NCI-H2107 treated with DMSO at 0.1 percent for 48 hours (cell line): ENCODE measurements at regions not wholly inside any gene's neighbourhood (a gene's known extent, or its start where the extent isn't known, plus 50 kb on each side); places are given as distances from the start of the nearest gene placed in this dataset.
"Not testable (repeated sequence)": the region's sequence is repeated elsewhere in the genome, so short reads cannot be mapped to it uniquely, and the experiment has no call there.

Experiments
- DNase-seq: peaks from one replicate; lab custom pipeline; 2025; ENCODE audit not compliant: unreplicated experiment; lab: John Stamatoyannopoulos, UW

DNA sequence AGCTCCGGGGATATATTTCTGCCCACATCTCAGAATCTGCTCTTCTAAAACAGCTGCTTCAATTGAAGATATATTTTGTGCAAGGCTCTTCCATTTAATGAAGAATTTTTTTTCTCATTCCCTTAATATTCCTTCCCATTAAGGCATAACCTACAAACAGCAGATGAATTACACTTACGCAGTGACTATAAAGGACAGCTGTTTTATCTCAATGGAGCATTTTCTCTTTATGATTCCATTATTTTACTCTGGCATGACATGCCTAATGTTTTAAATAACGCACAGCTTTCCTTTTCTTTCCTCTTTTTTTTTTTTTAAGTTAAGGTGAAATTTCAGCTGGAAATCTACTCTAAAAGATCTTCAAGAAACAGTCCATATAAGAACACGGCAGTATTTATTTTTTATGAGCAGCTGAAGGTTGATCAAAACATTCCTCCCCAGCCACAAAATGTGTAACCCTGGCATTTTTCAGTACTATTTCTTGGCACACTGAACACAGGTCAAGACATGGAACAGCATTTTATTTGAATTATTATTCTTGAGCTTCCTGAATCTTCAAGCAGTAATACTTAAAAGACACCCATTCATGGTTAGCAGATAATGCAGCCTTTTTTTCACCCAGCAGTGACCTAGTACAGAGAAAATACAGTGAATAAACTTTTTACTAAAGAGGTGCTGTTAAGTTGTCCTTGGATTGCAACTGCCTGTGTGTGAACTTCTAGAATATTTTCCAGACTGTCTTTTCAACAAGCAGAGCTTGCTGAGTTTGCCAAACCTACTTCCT is 118.1 kb upstream of the FOXN3 start:
- DNase-seq: no peak

- no peak for DNase-seq
Observed at GRCh38 chr14:89533766-89534165, 116.7 kb upstream of the FOXN3 start.

GRCh38 chr14:89533136-89533535 is 116.1 kb upstream of the FOXN3 start:
- no peak for DNase-seq

DNA sequence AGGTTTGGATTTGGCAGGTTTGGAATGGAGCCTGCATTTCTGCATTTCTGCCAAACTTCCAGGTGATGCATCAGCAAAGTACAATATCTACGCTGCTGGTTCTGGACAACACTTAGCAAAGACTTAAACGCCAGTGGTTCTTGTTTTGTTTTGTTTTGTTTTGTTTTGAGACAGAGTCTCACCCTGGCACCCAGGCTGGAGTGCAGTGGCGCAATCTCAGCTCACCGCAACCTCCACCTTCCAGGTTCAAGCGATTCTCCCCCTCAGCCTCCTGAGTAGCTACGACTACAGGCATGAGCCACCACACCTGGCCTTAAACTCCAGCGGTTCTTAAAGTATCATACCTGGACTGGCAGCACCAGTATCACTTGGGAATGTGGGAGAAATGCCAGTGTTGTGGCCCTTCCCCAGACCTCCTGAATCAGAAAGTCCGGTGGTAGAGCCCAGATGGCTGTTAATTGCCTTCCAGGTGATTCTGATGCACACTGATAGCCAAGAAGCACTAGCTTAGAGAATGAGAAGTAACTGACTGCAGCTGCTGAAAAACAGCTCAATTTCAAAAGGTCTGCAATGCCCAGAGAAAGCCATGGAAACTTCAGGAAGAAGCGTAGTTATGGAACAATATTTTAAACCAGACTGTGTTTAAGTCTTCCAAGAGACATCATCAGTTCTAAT is 114.8 kb upstream of the FOXN3 start:
- no peak for DNase-seq

DNA sequence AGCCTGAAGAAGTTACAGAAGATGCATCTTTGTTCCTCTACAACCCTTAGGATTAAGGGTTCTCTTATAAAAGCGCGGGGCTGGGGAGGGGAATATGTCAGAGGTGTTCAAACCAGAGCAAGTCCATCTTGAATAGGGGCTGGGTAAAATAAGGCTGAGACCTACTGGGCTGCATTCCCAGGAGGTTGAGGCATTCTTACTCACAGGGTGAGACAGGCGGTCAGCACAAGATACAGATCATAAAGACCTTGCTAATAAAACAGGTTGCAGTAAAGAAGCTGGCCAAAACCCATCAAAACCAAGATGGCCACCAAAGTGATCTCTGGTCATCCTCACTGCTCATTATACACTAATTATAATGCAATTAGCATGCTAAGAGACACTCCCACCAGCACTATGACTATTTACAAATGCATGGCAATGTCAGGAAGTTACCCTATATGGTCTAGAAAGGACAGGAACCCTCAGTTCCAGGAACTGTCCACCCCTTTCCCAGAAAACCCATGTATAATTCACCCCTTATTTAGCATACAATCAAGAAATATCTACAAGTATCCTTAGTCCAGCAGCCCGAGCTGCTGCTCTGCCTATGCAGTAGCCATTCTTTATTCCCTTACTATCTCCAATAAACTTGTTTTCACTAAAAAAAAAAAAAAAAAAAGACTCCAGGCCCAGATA is 108.1 kb upstream of the FOXN3 start:
- DNase-seq: no peak

GRCh38 chr14:89524412-89524811 is 107.4 kb upstream of the FOXN3 start:
- DNase-seq: no peak

DNA sequence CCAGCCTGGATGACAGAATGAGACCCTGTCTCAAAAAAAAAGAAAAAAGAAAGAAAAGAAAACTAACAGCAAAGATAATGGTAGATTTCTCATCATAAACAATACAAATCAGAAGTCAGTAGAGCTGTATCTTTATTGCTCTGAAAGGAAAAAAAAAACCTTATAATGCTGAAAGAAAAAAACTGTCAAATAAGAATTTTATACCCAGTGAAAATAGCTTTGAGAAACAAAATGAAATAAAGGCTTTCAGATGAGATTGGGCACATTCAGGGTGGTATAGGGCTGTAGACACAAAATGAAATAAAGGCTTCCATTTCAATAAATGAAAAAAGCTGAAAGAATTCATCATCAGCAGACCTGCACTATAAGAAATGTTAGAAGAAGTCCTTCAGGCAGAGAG is 105.0 kb upstream of the FOXN3 start:
- no peak for DNase-seq

GRCh38 chr14:89519040-89519439 is 102.0 kb upstream of the FOXN3 start:
- no peak for DNase-seq

DNA sequence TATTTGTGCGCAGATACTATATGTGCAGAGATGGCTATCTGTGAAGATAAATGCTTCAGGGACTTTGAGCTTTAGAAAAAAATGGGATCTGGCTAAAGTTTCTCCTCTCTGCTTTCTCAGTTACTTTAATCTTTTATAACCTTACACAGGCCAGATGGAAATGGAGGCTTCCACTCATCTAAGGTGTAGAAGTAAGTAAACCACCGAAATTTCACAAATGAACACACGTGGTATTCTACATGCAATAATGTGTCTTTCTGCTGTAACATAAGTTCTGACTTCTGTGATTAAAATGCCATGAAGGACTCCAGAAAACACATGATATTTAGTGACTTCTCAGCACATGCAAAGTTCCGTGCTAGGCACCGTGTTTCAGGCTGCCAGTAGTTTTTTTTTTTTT is 99.1 kb upstream of the FOXN3 start:
- no peak for DNase-seq

GRCh38 chr14:89514601-89515000 is 97.6 kb upstream of the FOXN3 start:
- no peak for DNase-seq

- no peak for DNase-seq
Observed at GRCh38 chr14:89509891-89510290, 92.9 kb upstream of the FOXN3 start.

DNA sequence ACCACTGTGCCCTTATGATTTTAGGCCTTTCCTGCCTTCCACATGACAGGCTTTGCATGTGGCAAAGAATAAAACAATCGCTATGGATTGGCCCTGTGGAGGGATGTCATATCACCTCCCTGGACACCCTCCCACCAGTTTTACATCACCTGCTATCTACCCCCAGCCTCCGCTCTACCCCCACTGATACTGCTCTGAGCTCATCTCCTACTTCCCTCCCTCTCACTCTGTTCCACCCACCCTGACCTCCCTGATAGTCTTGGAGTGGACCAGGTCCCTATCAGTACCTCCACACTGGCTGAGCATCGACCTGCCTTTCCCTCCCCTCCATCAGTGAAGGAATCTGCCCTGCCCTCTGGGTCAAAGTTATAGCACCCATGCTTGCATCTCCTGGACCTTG is 91.8 kb upstream of the FOXN3 start:
- no peak for DNase-seq

DNA sequence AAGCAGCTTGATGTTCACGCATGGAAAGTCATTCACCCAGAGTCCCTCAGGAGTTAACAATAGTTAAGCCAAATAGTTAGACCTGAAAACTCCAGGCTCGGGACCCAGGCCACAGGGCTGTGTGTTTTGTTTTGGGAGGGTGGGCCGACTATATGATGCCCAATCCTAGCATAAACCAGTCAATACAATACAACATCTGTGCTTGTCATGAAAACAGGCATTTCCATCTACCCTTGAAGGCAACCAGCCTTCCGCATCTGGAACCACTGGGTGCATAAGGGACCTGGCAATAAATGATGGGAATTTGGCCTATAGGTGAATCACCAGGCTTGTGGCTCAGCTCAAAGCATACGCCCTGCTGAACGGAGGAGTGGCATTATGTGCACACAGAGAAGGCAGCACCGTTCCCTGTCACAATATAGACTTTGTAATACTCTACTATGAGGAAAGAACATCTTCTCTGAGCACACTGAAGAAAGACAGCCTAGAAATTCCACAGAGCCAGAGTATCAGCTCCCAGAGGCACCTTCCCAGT is 91.0 kb upstream of the FOXN3 start:
- DNase-seq: no peak

DNA sequence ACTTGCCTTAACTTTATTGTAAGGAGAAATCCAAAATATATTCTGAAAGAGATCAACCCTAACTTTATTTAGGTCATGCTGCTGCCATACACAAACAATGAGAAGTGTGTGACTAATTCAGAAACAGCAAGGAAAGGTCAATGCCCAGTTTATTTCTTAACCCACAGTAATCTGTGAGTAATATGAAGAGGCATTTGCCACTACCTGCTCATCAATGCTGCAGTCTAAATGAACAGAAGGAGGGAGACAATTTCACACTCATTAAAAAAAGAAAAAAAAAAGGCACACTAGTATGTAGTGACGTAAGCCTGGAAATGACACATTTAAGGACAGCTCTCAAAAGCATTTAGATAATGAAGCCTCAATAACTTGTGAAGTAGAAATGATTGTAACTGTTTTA is 90.5 kb upstream of the FOXN3 start:
- no peak for DNase-seq

DNA sequence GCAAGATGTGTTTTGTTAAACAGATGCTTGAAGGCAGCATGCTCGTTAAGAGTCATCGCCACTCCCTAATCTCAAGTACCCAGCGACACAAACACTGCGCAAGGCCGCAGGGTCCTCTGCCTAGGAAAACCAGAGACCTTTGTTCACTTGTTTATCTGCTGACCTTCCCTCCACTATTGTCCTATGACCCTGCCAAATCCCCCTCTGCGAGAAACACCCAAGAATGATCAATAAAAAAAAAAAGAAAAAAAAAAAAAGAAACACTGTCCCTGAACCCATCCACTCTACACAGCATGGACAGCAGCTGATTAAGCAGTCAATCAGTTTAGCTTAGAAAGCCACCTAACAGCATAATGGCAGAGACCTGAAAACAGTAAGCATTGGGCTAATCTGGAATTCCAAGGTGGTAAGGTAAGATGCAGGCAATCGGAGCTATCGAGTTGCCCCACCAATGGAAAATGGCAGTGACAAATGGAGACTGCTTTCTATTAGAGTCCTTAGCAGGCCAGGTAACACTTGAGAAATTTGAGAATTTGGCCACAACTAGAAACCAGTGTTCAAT is 89.9 kb upstream of the FOXN3 start:
- DNase-seq: not testable (repeated sequence)

DNA sequence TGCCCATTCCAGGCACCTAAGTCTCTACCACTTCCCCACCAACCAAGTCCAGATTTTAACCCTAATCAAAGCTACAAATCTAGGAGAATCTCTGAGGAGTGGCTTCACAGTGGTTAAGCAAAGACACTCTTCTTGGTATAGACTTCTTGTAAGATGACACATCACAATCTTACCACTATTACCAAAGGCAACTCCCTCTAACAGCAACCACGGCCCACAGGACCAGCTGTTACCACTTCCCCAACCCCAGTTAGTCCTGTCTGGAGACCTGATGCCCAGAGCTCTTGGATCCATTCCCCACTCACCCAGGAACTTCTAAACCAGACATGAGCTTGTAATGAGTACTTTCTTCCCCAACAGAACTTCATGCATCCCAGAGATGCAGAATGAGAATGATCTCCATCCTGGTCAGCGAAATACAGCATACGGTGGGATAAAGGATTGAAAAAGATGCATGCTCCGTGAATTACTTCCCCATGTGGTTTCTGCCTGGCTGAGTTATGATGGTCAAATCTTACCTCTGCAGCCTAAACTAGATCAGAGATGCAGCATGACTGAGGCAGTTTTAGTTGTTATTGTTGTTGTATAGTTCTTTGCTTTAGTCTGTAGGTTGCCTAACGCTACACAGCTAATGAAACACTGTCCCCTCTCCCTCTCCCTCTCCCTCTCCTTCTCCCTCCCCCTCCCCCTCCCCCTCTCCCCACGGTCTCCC is 87.7 kb upstream of the FOXN3 start:
- DNase-seq: no peak

GRCh38 chr14:89504091-89504490 is 87.1 kb upstream of the FOXN3 start:
- no peak for DNase-seq

DNA sequence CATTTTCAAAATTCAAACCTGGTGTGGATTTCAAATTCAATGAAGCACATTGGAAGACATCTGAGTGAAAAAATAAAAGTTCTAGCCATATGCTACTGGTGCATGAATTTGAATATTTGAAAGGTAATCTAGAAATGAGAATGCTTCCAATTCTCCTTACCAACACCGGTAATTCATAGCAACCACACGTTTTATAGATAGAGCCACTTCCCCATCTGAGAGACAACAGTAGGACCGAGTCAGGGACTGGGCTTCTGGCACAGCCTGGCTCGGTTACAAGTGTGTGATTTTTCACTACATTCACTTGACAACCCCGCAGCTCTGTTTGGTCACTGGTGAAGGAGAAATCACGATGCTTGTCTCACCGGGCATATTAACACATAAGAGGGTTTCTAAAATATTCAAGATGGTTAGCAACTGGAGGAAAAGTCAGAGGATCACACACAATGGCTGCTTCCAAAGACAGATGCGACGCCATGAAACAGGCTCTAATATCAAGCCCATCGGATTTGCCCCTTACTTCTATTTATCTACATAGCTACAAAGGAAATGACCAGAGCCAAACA is 86.5 kb upstream of the FOXN3 start:
- DNase-seq: no peak

- no peak for DNase-seq
Observed at GRCh38 chr14:89502966-89503365, 85.9 kb upstream of the FOXN3 start.

- DNase-seq: no peak
Observed at GRCh38 chr14:89501381-89501780, 84.3 kb upstream of the FOXN3 start.

GRCh38 chr14:89500303-89500702 is 83.3 kb upstream of the FOXN3 start:
- DNase-seq: no peak
